K562 (cell line): ENCODE measurements at regions not wholly inside any gene's neighbourhood (a gene's known extent, or its start where the extent isn't known, plus 50 kb on each side); places are given as distances from the start of the nearest gene placed in this dataset.

Experiments
- ATAC-seq: fragments of 200-7000 bp; cut with Tn5 transposase; 3 replicates; pipeline ENCODE4 v1.9.1; 2020; ENCODE audit warnings: moderate library complexity
- BruUV-seq: library from RNA; stranded (reverse); fragments of 400-500 nt; replicated peaks from 2 replicates; lab custom pipeline; 2021; lab: Mats Ljungman, UMichigan
- CTCF ChIA-PET: fragments of 300-600 bp; formaldehyde crosslinking; extraction: SDS; loops from one replicate; lab custom pipeline; 2021; ENCODE audit warnings: low intra/inter-chr PET ratio; lab: Yijun Ruan, JAX
- POLR2A ChIA-PET: fragments of 300-600, 350-650 bp; sonication (Branson Sonifier 250); formaldehyde crosslinking; extraction: SDS; loops from one replicate; lab custom pipeline; 2021; ENCODE audit warnings: antibody characterized with exemption, inconsistent platforms; lab: Yijun Ruan, JAX
- DNase-seq, 4 experiments: peaks; one replicate each; pipeline versions ENCODE4 v3.0.0 to v3.0.0-alpha.2; 2011 to 2018; ENCODE audit warnings: low spot score in 3 of 4, mixed read lengths in 3 of 4; ENCODE audit errors: extremely low read depth in 1 of 4
- FAIRE-seq: peaks from 2 replicates; lab custom pipeline; 2011; peaks lifted over from hg19 to GRCh38; lab: Jason Lieb, UNC
- H2AFZ ChIP-seq: 2 replicates; pipeline ENCODE4 v1.6.0; 2011; ENCODE audit warnings: low read depth, low read length, control low read depth, inconsistent platforms
- H3K27ac ChIP-seq: fragments of 200-600 bp; 3 replicates; pipeline ENCODE4 v1.8.0; 2011; ENCODE audit warnings: low read depth, mild to moderate bottlenecking, control low read depth, inconsistent platforms, low read length, moderate library complexity, mixed read lengths; ENCODE audit errors: extremely low read depth
- H3K27me3 ChIP-seq, 2 experiments: fragments of 300-600 bp in 1 of 2; 2 replicates in 1 of 2; 3 replicates in 1 of 2; pipeline versions ENCODE4 v1.6.0 to v1.8.0; 2011; ENCODE audit warnings: inconsistent platforms in 2 of 2, low read length in 2 of 2, mild to moderate bottlenecking in 1 of 2, mixed read lengths in 1 of 2, moderate library complexity in 1 of 2; ENCODE audit not compliant: control insufficient read depth in 2 of 2, insufficient read depth in 2 of 2
- H3K36me3 ChIP-seq: fragments of 300-600 bp; 3 replicates; pipeline ENCODE4 v1.8.0; 2011; ENCODE audit warnings: mild to moderate bottlenecking, low read length, inconsistent platforms; ENCODE audit not compliant: control insufficient read depth, insufficient read depth
- H3K4me1 ChIP-seq, 2 experiments: fragments of 200-600 bp in 1 of 2; replicated peaks in 1 of 2; 2 replicates in 1 of 2; 3 replicates in 1 of 2; pipeline versions ENCODE4 v1.5.1 to v1.8.0; 2011; ENCODE audit warnings: inconsistent platforms in 2 of 2, low read length in 2 of 2, mild to moderate bottlenecking in 1 of 2, mixed read lengths in 1 of 2, moderate library complexity in 1 of 2; ENCODE audit not compliant: control insufficient read depth in 2 of 2, insufficient read depth in 2 of 2
- H3K4me2 ChIP-seq: 2 replicates; pipeline ENCODE4 v1.6.1; 2011; ENCODE audit warnings: low read length, control low read depth, inconsistent platforms, mixed read lengths; ENCODE audit not compliant: insufficient read depth
- H3K4me3 ChIP-seq: fragments of 200-600 bp; sonication (generic), shearing (Covaris generic); 2 replicates; pipeline ENCODE4 v1.5.1; 2016; ENCODE audit warnings: control low read depth, inconsistent platforms
- H3K79me2 ChIP-seq: fragments of 200-600 bp; 3 replicates; pipeline ENCODE4 v1.8.0; 2011; ENCODE audit warnings: low read length, inconsistent platforms; ENCODE audit not compliant: control insufficient read depth, insufficient read depth
- H3K9ac ChIP-seq, 2 experiments: 2 replicates each; pipeline versions ENCODE4 v1.6.0 to v1.6.1; 2011; ENCODE audit warnings: low read depth in 2 of 2, low read length in 2 of 2, control low read depth in 1 of 2, inconsistent platforms in 1 of 2, mild to moderate bottlenecking in 1 of 2, mixed read lengths in 1 of 2; ENCODE audit not compliant: insufficient read depth in 1 of 2
- H3K9me1 ChIP-seq: one replicate; pipeline ENCODE4 v1.6.0; 2011; ENCODE audit warnings: inconsistent platforms, mild to moderate bottlenecking, low read length, moderate library complexity; ENCODE audit not compliant: control insufficient read depth, insufficient read depth
- H3K9me3 ChIP-seq: replicated peaks from 2 replicates; pipeline ENCODE4 v1.5.1; 2011; ENCODE audit warnings: low read depth, low read length, inconsistent platforms; ENCODE audit not compliant: control insufficient read depth, insufficient read depth
- H4K20me1 ChIP-seq: replicated peaks from 2 replicates; pipeline ENCODE4 v1.6.1; 2011; ENCODE audit warnings: low read length, inconsistent platforms, mixed read lengths; ENCODE audit not compliant: control insufficient read depth, insufficient read depth
- FOXP1 ChIP-seq: sonication (generic); formaldehyde crosslinking; IDR thresholded peaks from 2 replicates; pipeline ENCODE4 v1.8.0; 2022; ENCODE audit warnings: mild to moderate bottlenecking, missing genetic modification reagents
- RFX1 ChIP-seq: fragments of 450-650 bp; IDR thresholded peaks from 2 replicates; pipeline ENCODE4 v1.6.1; 2016; ENCODE audit warnings: mild to moderate bottlenecking, moderate library complexity
- ZKSCAN3 ChIP-seq: fragments of 250-450 bp; sonication (Bioruptor Pico); IDR thresholded peaks from 2 replicates; pipeline ENCODE4 v1.4.0; 2020
- ZNF239 ChIP-seq: fragments of 250-450 bp; sonication (Bioruptor Pico); IDR thresholded peaks from 2 replicates; pipeline ENCODE4 v1.4.0; 2020; ENCODE audit warnings: mild to moderate bottlenecking
- ZNF696 ChIP-seq: fragments of 250-450 bp; sonication (Bioruptor Pico); conservative IDR thresholded peaks from 2 replicates; pipeline ENCODE4 v1.4.0; 2020; ENCODE audit warnings: mild to moderate bottlenecking, moderate library complexity
- WGBS: fragments of 100-300 bp; shearing (Covaris generic); methylation state at CpG from one replicate; pipeline ENCODE4 v1.1.6; 2016; ENCODE audit warnings: low coverage, mixed read lengths; ENCODE audit not compliant: insufficient coverage; ENCODE audit errors: missing lambda C conversion rate; 5-methylcytosine and 5-hydroxymethylcytosine counted together
- in situ Hi-C: fragments of 300-500 bp; cut with MboI; formaldehyde crosslinking; loops from 4 replicates; pipeline ENCODE4 v1.15.0; 2018; ENCODE audit warnings: inconsistent platforms, mixed read lengths
- intact Hi-C: fragments of 100-400 bp; cut with micrococcal nuclease; formaldehyde crosslinking; loops from 2 replicates; pipeline ENCODE4 v1.14.2; 2022
- TF ChIP-seq, protein P1 (sequence below): fragments of 250-450 bp; sonication (Bioruptor Pico); IDR thresholded peaks from 2 replicates; pipeline ENCODE4 v1.8.0; 2022; ENCODE audit warnings: moderate library complexity, mild to moderate bottlenecking, inconsistent platforms
- TF ChIP-seq, protein P2 (sequence below): fragments of 250-450 bp; sonication (Bioruptor Pico); IDR thresholded peaks from 2 replicates; pipeline ENCODE4 v1.5.0; 2020; ENCODE audit warnings: mild to moderate bottlenecking
- TF ChIP-seq, protein P3 (sequence below): fragments of 250-450 bp; sonication (Bioruptor Pico); IDR thresholded peaks from 2 replicates; pipeline ENCODE4 v1.4.0; 2020
- TF ChIP-seq, protein P4 (sequence below): fragments of 250-450 bp; sonication (Bioruptor Pico); IDR thresholded peaks from 2 replicates; pipeline ENCODE4 v1.8.0; 2022; ENCODE audit warnings: inconsistent platforms, mild to moderate bottlenecking, moderate library complexity, borderline replicate concordance

DNA sequence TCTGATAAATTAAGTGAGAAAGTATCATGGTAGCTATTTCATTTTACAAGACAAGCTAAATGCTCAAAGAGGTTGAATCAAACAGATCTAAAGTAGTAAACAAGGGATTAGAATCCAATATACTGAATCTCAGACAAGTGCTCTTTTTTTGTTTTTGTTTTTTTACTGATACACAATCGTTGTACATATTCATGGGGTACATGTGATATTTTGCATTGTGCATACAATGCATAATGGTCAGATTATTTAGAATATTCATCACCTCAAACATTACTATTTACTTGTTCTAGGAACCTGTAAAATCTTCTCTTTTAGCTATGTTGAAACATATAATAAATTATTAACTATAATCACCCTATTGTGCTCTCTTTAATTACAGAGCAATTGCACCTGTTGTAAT lies 57.0 kb upstream of the HCRTR2 start:
- Histone ChIP-seq H4K20me1 (no peaks in the 10 kb centered on the region), H3K4me2 (no peak overlapping the region), H3K4me3 (no peak overlapping the region), H3K9me1 (no peaks in the 10 kb centered on the region), H3K9ac (no peak overlapping the region), H3K27me3 (no peaks in the 10 kb centered on the region), H3K4me1 (no peaks in the 10 kb centered on the region), H3K79me2 (no peaks in the 10 kb centered on the region), H2AFZ (no peak overlapping the region), H3K9me3 (no peaks in the 10 kb centered on the region), H3K27ac (no peak overlapping the region), H3K36me3 (no peaks in the 10 kb centered on the region)
- DNase-seq (no peak), FAIRE-seq (no peak), ATAC-seq (no peak)
- ChIA-PET POLR2A (no interaction called here), CTCF (no interaction called here)
- BruUV-seq = no TSS peak
- intact Hi-C loops = no loop called here
- in situ Hi-C loops = no loop called here
- WGBS = 0% methylated on average over 1 of the region's 1 CpG
- no peak for TF ChIP-seq RFX1
- TF ChIP-seq FOXP1 (CRISPR knock-in tag) = no peak
- TF ChIP-seq, protein P1, sequence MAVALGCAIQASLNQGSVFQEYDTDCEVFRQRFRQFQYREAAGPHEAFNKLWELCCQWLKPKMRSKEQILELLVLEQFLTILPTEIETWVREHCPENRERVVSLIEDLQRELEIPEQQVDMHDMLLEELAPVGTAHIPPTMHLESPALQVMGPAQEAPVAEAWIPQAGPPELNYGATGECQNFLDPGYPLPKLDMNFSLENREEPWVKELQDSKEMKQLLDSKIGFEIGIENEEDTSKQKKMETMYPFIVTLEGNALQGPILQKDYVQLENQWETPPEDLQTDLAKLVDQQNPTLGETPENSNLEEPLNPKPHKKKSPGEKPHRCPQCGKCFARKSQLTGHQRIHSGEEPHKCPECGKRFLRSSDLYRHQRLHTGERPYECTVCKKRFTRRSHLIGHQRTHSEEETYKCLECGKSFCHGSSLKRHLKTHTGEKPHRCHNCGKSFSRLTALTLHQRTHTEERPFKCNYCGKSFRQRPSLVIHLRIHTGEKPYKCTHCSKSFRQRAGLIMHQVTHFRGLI (CRISPR knock-in tag) = no peak
- TF ChIP-seq, protein P2, sequence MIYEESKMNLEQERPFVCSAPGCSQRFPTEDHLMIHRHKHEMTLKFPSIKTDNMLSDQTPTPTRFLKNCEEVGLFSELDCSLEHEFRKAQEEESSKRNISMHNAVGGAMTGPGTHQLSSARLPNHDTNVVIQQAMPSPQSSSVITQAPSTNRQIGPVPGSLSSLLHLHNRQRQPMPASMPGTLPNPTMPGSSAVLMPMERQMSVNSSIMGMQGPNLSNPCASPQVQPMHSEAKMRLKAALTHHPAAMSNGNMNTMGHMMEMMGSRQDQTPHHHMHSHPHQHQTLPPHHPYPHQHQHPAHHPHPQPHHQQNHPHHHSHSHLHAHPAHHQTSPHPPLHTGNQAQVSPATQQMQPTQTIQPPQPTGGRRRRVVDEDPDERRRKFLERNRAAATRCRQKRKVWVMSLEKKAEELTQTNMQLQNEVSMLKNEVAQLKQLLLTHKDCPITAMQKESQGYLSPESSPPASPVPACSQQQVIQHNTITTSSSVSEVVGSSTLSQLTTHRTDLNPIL (CRISPR knock-in tag) = no peak
- TF ChIP-seq, protein P3, sequence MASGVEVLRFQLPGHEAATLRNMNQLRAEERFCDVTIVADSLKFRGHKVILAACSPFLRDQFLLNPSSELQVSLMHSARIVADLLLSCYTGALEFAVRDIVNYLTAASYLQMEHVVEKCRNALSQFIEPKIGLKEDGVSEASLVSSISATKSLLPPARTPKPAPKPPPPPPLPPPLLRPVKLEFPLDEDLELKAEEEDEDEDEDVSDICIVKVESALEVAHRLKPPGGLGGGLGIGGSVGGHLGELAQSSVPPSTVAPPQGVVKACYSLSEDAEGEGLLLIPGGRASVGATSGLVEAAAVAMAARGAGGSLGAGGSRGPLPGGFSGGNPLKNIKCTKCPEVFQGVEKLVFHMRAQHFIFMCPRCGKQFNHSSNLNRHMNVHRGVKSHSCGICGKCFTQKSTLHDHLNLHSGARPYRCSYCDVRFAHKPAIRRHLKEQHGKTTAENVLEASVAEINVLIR (CRISPR knock-in tag) = no peak
- TF ChIP-seq ZNF696 (CRISPR knock-in tag) = no peak
- no peak for TF ChIP-seq ZNF239
- TF ChIP-seq, protein P4, sequence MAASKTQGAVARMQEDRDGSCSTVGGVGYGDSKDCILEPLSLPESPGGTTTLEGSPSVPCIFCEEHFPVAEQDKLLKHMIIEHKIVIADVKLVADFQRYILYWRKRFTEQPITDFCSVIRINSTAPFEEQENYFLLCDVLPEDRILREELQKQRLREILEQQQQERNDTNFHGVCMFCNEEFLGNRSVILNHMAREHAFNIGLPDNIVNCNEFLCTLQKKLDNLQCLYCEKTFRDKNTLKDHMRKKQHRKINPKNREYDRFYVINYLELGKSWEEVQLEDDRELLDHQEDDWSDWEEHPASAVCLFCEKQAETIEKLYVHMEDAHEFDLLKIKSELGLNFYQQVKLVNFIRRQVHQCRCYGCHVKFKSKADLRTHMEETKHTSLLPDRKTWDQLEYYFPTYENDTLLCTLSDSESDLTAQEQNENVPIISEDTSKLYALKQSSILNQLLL (CRISPR knock-in tag) = no peak
- no peak for TF ChIP-seq ZKSCAN3 (CRISPR knock-in tag)
